HepG2 (cell line): ENCODE measurements at regions not wholly inside any gene's neighbourhood (a gene's known extent, or its start where the extent isn't known, plus 50 kb on each side); places are given as distances from the start of the nearest gene placed in this dataset.
"Not testable (repeated sequence)": the region's sequence is repeated elsewhere in the genome, so short reads cannot be mapped to it uniquely, and the experiment has no call there.

Experiments
- ATAC-seq: fragments of 200-7000 bp; cut with Tn5 transposase; 3 replicates; pipeline ENCODE4 v1.9.1; 2020; ENCODE audit warnings: mild to moderate bottlenecking, moderate library complexity
- BruUV-seq: library from RNA; stranded (reverse); fragments of 400-500 nt; replicated peaks from 2 replicates; lab custom pipeline; 2021; lab: Mats Ljungman, UMichigan
- CTCF ChIA-PET: fragments of 300-600 bp; formaldehyde crosslinking; extraction: SDS; loops from one replicate; lab custom pipeline; 2021; ENCODE audit warnings: low total read pairs, inconsistent platforms, low intra/inter-chr PET ratio; lab: Yijun Ruan, JAX
- POLR2A ChIA-PET: fragments of 350-600 bp; sonication (Branson Sonifier 250); formaldehyde crosslinking; loops from one replicate; lab custom pipeline; 2020; ENCODE audit warnings: antibody characterized with exemption, inconsistent platforms; lab: Yijun Ruan, JAX
- DNase-seq: peaks from one replicate; pipeline ENCODE4 v3.0.0-alpha.2; 2015; ENCODE audit warnings: low spot score
- FAIRE-seq: peaks from 3 replicates; lab custom pipeline; 2011; peaks lifted over from hg19 to GRCh38; lab: Jason Lieb, UNC
- H2AFZ ChIP-seq: one replicate; pipeline ENCODE4 v1.6.1; 2011; ENCODE audit warnings: low read length, inconsistent platforms
- H3K27ac ChIP-seq: fragments of 300-600 bp; 3 replicates; pipeline ENCODE4 v1.8.0; 2011; ENCODE audit warnings: mixed run types, mild to moderate bottlenecking, mixed read lengths, low read length, inconsistent platforms; ENCODE audit not compliant: insufficient read depth; ENCODE audit errors: extremely low read length
- H3K27me3 ChIP-seq, 2 experiments: fragments of 200-600 bp in 1 of 2; 2 replicates in 1 of 2; 3 replicates in 1 of 2; pipeline versions ENCODE4 v1.6.0 to v1.8.0; 2011; ENCODE audit warnings: low read length in 2 of 2, mild to moderate bottlenecking in 2 of 2, moderate library complexity in 2 of 2, inconsistent platforms in 1 of 2; ENCODE audit not compliant: insufficient read depth in 2 of 2, control insufficient read depth in 1 of 2
- H3K36me3 ChIP-seq, 2 experiments: fragments of 200-600 bp in 1 of 2; replicated peaks in 1 of 2; 2 replicates in 1 of 2; 3 replicates in 1 of 2; pipeline versions ENCODE4 v1.5.1 to v1.8.0; 2011; ENCODE audit warnings: low read length in 2 of 2, inconsistent platforms in 1 of 2; ENCODE audit not compliant: insufficient read depth in 2 of 2, control insufficient read depth in 1 of 2
- H3K4me1 ChIP-seq: 2 replicates; pipeline ENCODE4 v1.5.1; 2012; ENCODE audit warnings: low read length, inconsistent platforms; ENCODE audit not compliant: insufficient read depth
- H3K4me2 ChIP-seq: 2 replicates; pipeline ENCODE4 v1.6.0; 2011; ENCODE audit warnings: low read depth, low read length, inconsistent platforms
- H3K4me3 ChIP-seq, 3 experiments: fragments of 200-600 bp in 1 of 3; sonication (generic), shearing (Covaris generic) in 1 of 3; replicated peaks in 1 of 3; 2 replicates each; pipeline ENCODE4 v1.5.1; 2011 to 2016; ENCODE audit warnings: low read length in 3 of 3, inconsistent platforms in 2 of 3, low read depth in 2 of 3, mild to moderate bottlenecking in 2 of 3, control low read depth in 1 of 3, mixed read lengths in 1 of 3; ENCODE audit not compliant: insufficient read depth in 1 of 3
- H3K79me2 ChIP-seq: one replicate; pipeline ENCODE4 v1.6.1; 2011; ENCODE audit warnings: low read length, inconsistent platforms; ENCODE audit not compliant: insufficient read depth
- H3K9ac ChIP-seq: 2 replicates; pipeline ENCODE4 v1.6.0; 2011; ENCODE audit warnings: mild to moderate bottlenecking, low read depth, low read length, inconsistent platforms; ENCODE audit not compliant: insufficient read depth
- H3K9me3 ChIP-seq: 2 replicates; pipeline ENCODE4 v1.5.1; 2012; ENCODE audit warnings: mild to moderate bottlenecking, low read length
- H4K20me1 ChIP-seq: 2 replicates; pipeline ENCODE4 v1.6.0; 2011; ENCODE audit warnings: inconsistent platforms, mild to moderate bottlenecking, low read length, moderate library complexity; ENCODE audit not compliant: insufficient read depth
- CREM ChIP-seq, 2 experiments: sonication (generic) in 1 of 2; formaldehyde crosslinking in 1 of 2; IDR thresholded peaks; 2 replicates each; pipeline versions ENCODE4 v1.4.0 to v1.6.1; 2016 to 2020; ENCODE audit warnings: antibody characterized with exemption in 1 of 2, mild to moderate bottlenecking in 1 of 2, missing genetic modification reagents in 1 of 2
- REPIN1 ChIP-seq: sonication (generic); formaldehyde crosslinking; IDR thresholded peaks from 2 replicates; pipeline ENCODE4 v1.8.0; 2022; ENCODE audit warnings: missing genetic modification reagents, low read depth, mild to moderate bottlenecking, borderline replicate concordance
- ZGPAT ChIP-seq: IDR thresholded peaks from 2 replicates; pipeline ENCODE4 v1.6.1; 2016; ENCODE audit warnings: mild to moderate bottlenecking
- ZNF264 ChIP-seq: sonication (generic); formaldehyde crosslinking; IDR thresholded peaks from 2 replicates; pipeline ENCODE4 v1.4.0; 2020; ENCODE audit warnings: missing genetic modification reagents
- ZNF362 ChIP-seq: sonication (generic); formaldehyde crosslinking; IDR thresholded peaks from 2 replicates; pipeline ENCODE4 v1.4.0; 2020; ENCODE audit warnings: missing genetic modification reagents, mild to moderate bottlenecking, borderline replicate concordance
- ZNF577 ChIP-seq: sonication (generic); formaldehyde crosslinking; IDR thresholded peaks from 2 replicates; pipeline ENCODE4 v1.4.0; 2020; ENCODE audit warnings: mild to moderate bottlenecking, low read depth, missing genetic modification reagents, borderline replicate concordance
- ZNF652 ChIP-seq: IDR thresholded peaks from 2 replicates; pipeline ENCODE4 v1.6.1; 2016; ENCODE audit warnings: low read depth, borderline replicate concordance
- ZNF720 ChIP-seq: sonication (generic); formaldehyde crosslinking; IDR thresholded peaks from 2 replicates; pipeline ENCODE4 v1.4.0; 2020; ENCODE audit warnings: missing genetic modification reagents
- ZNF770 ChIP-seq: sonication (generic); formaldehyde crosslinking; IDR thresholded peaks from 2 replicates; pipeline ENCODE4 v1.5.0; 2020; ENCODE audit warnings: mild to moderate bottlenecking, missing genetic modification reagents
- ZNF891 ChIP-seq: sonication (generic); formaldehyde crosslinking; IDR thresholded peaks from 2 replicates; pipeline ENCODE4 v1.5.0; 2020; ENCODE audit warnings: mild to moderate bottlenecking, missing genetic modification reagents
- WGBS: methylation state at CpG from one replicate; pipeline ENCODE4 v1.1.6; 2017; ENCODE audit warnings: low lambda C conversion rate; 5-methylcytosine and 5-hydroxymethylcytosine counted together
- in situ Hi-C: cut with HindIII; loops from 2 replicates; pipeline ENCODE4 v1.10.0; 2017; ENCODE audit warnings: low pct_unique_long_range_greater_than_20kb; ENCODE audit not compliant: extremely low pct_ligation_motif_present
- intact Hi-C: fragments of 100-400 bp; cut with micrococcal nuclease; formaldehyde crosslinking; loops from one replicate; pipeline ENCODE4 v1.10.0; 2022; ENCODE audit not compliant: unreplicated experiment

GRCh38 chr6:137811916-137812553, 55.0 kb upstream of the TNFAIP3 start (continued):
- TF ChIP-seq ZNF770: peak; percentile 61

- ChIA-PET POLR2A (no interaction called here), CTCF (no interaction called here)
- in situ Hi-C loops (no loop called here), intact Hi-C loops (no loop called here)
- Histone ChIP-seq H4K20me1 (no peaks in the 10 kb centered on the region), H3K4me1 (peaks cover 55% of the 10 kb centered on the region), H3K27me3 (no peaks in the 10 kb centered on the region), H3K4me3 (no peak overlapping the region), H3K9ac (no peak overlapping the region), H3K4me2 (no peak overlapping the region), H2AFZ (no peak overlapping the region)
- no TSS peak for BruUV-seq
- DNase-seq: no peak
- WGBS: 97% methylated on average over 4 of the region's 4 CpGs
- ATAC-seq: no peak
- no peak for FAIRE-seq
- TF ChIP-seq ZNF720: no peak
- TF ChIP-seq ZNF652 (CRISPR knock-in tag): no peak
- TF ChIP-seq REPIN1 (CRISPR knock-in tag): no peak
- TF ChIP-seq ZNF891 (CRISPR knock-in tag): no peak
- TF ChIP-seq ZNF362: no peak
- TF ChIP-seq ZNF264 (CRISPR knock-in tag): no peak
- TF ChIP-seq CREM (IDR thresholded peaks at IDR 0.05): no peak
- no peak for TF ChIP-seq CREM (CRISPR knock-in tag; IDR thresholded peaks at IDR 0.05)
- TF ChIP-seq ZGPAT (CRISPR knock-in tag): no peak
- no peak for TF ChIP-seq ZNF577
- TF ChIP-seq, all 625 proteins: peak for 0
- Histone ChIP-seq H3K79me2 (no peaks in the 10 kb centered on the region), H3K36me3 (no peaks in the 10 kb centered on the region), H3K27ac (no peak overlapping the region), H3K9me3 (no peaks in the 10 kb centered on the region)
Measured at GRCh38 chr6:137813308-137813970, 53.6 kb upstream of the TNFAIP3 start.

- FAIRE-seq, H4K20me1 ChIP-seq, BruUV-seq, H3K27ac ChIP-seq, H3K36me3 ChIP-seq, in situ Hi-C loops, H3K9ac ChIP-seq, POLR2A ChIA-PET, CTCF ChIA-PET, H3K4me3 ChIP-seq, intact Hi-C loops, H3K79me2 ChIP-seq, H3K27me3 ChIP-seq, H3K4me2 ChIP-seq, H2AFZ ChIP-seq, ATAC-seq, DNase-seq, H3K9me3 ChIP-seq: not testable (repeated sequence)
- 77% methylated on average over 3 of the region's 3 CpGs for WGBS
- peaks cover 49% of the 10 kb centered on the region for H3K4me1 ChIP-seq
Measured at GRCh38 chr6:137814030-137814429, 53.0 kb upstream of the TNFAIP3 start.
